CD14-positive monocyte (primary cell): ENCODE measurements at regions not wholly inside any gene's neighbourhood (a gene's known extent, or its start where the extent isn't known, plus 50 kb on each side); places are given as distances from the start of the nearest gene placed in this dataset.

Experiments used
- DNase-seq, 3 donors: peaks; one replicate each; pipeline ENCODE4 v3.0.0-alpha.2; 2011 to 2022
- H2AFZ ChIP-seq: 2 replicates; pipeline ENCODE4 v1.6.0; 2012; ENCODE audit warnings: mild to moderate bottlenecking, low read depth, low read length, inconsistent platforms; ENCODE audit not compliant: insufficient read depth, poor library complexity, severe bottlenecking
- H3K27ac ChIP-seq, 2 donors: 1 replicate in 1 of 2; 2 replicates in 1 of 2; pipeline ENCODE4 v1.5.1; 2012 to 2013; ENCODE audit warnings: low read length in 2 of 2, control low read depth in 1 of 2, inconsistent platforms in 1 of 2, low read depth in 1 of 2, mild to moderate bottlenecking in 1 of 2
- H3K27me3 ChIP-seq, 2 donors: one replicate each; pipeline versions ENCODE4 v1.6.0 to v1.6.1; 2011 to 2013; ENCODE audit warnings: low read length in 2 of 2; ENCODE audit not compliant: control insufficient read depth in 2 of 2, insufficient read depth in 2 of 2
- H3K36me3 ChIP-seq, 2 donors: replicated peaks in 1 of 2; 1 replicate in 1 of 2; 2 replicates in 1 of 2; pipeline versions ENCODE4 v1.5.1 to v1.6.1; 2012 to 2013; ENCODE audit warnings: low read length in 2 of 2, control low read depth in 1 of 2, inconsistent platforms in 1 of 2, mild to moderate bottlenecking in 1 of 2; ENCODE audit not compliant: insufficient read depth in 2 of 2, control insufficient read depth in 1 of 2
- H3K4me1 ChIP-seq, 2 donors: 1 replicate in 1 of 2; 2 replicates in 1 of 2; pipeline versions ENCODE4 v1.5.1 to v1.6.1; 2012 to 2013; ENCODE audit warnings: low read length in 2 of 2, control low read depth in 1 of 2, inconsistent platforms in 1 of 2, mild to moderate bottlenecking in 1 of 2, moderate library complexity in 1 of 2; ENCODE audit not compliant: insufficient read depth in 2 of 2, control insufficient read depth in 1 of 2
- H3K4me2 ChIP-seq: replicated peaks from 2 replicates; pipeline ENCODE3; 2012; ENCODE audit warnings: low read length, moderate library complexity, mild to moderate bottlenecking; ENCODE audit not compliant: poor library complexity, severe bottlenecking; ENCODE audit errors: extremely low read depth
- H3K4me3 ChIP-seq, 3 experiments: fragments of 200-600 bp in 1 of 3; sonication (generic) in 1 of 3; replicated peaks in 1 of 3; 1 replicate in 2 of 3; 2 replicates in 1 of 3; pipeline ENCODE4 v1.5.1; 2011 to 2013; ENCODE audit warnings: low read length in 3 of 3, mild to moderate bottlenecking in 3 of 3, control low read depth in 2 of 3, low read depth in 2 of 3, inconsistent platforms in 1 of 3, moderate library complexity in 1 of 3
- H3K79me2 ChIP-seq: 2 replicates; pipeline ENCODE4 v1.6.0; 2012; ENCODE audit warnings: mild to moderate bottlenecking, control low read depth, inconsistent platforms, low read length, moderate library complexity; ENCODE audit not compliant: insufficient read depth
- H3K9ac ChIP-seq: 2 replicates; pipeline ENCODE4 v1.6.0; 2017; ENCODE audit warnings: low read length, mild to moderate bottlenecking; ENCODE audit not compliant: insufficient read depth, poor library complexity, severe bottlenecking
- H3K9me3 ChIP-seq, 2 donors: replicated peaks in 1 of 2; 1 replicate in 1 of 2; 2 replicates in 1 of 2; pipeline versions ENCODE4 v1.5.1 to v1.6.1; 2012 to 2013; ENCODE audit warnings: low read length in 2 of 2, control low read depth in 1 of 2; ENCODE audit not compliant: control insufficient read depth in 1 of 2, insufficient read depth in 1 of 2
- H4K20me1 ChIP-seq: 2 replicates; pipeline ENCODE4 v1.6.0; 2012; ENCODE audit warnings: mild to moderate bottlenecking, low read length, control low read depth, moderate library complexity; ENCODE audit not compliant: insufficient read depth
- H3K27ac Mint-ChIP-seq, 7 donors: one replicate each; pipeline ENCODE4 v1.8.0; 2020; ENCODE audit warnings: mild to moderate bottlenecking in 7 of 7, mixed read lengths in 7 of 7, moderate library complexity in 6 of 7, inconsistent platforms in 2 of 7
- H3K27me3 Mint-ChIP-seq, 3 donors: one replicate each; pipeline ENCODE4 v1.8.0; 2021 to 2022; ENCODE audit warnings: low read depth in 3 of 3, mild to moderate bottlenecking in 3 of 3, mixed read lengths in 3 of 3, moderate library complexity in 3 of 3, inconsistent platforms in 1 of 3
- H3K36me3 Mint-ChIP-seq, 2 donors: one replicate each; pipeline ENCODE4 v1.8.0; 2020; ENCODE audit warnings: mixed read lengths in 2 of 2, inconsistent platforms in 1 of 2, mild to moderate bottlenecking in 1 of 2
- H3K4me1 Mint-ChIP-seq: one replicate; pipeline ENCODE4 v1.8.0; 2020; ENCODE audit warnings: mild to moderate bottlenecking, mixed read lengths
- H3K4me3 Mint-ChIP-seq, 2 donors: one replicate each; pipeline ENCODE4 v1.8.0; 2020; ENCODE audit warnings: mild to moderate bottlenecking in 2 of 2, mixed read lengths in 2 of 2, moderate library complexity in 1 of 2
- H3K9me3 Mint-ChIP-seq, 7 donors: one replicate each; pipeline ENCODE4 v1.8.0; 2020 to 2022; ENCODE audit warnings: mixed read lengths in 7 of 7, mild to moderate bottlenecking in 6 of 7, moderate library complexity in 6 of 7, inconsistent platforms in 2 of 7
- WGBS: methylation state at CpG from one replicate; pipeline ENCODE4 v1.1.5; 2013; ENCODE audit warnings: missing lambda C conversion rate; ENCODE audit not compliant: insufficient coverage; 5-methylcytosine and 5-hydroxymethylcytosine counted together
- intact Hi-C, 2 donors: fragments of 100-400 bp; cut with micrococcal nuclease; formaldehyde crosslinking; loops; one replicate each; pipeline versions ENCODE4 v1.15.0 to v1.15.1; 2023
- TF ChIP-seq, protein P1 (sequence below): fragments of 200-600 bp; IDR thresholded peaks from one replicate; pipeline ENCODE4 v1.8.0; 2022; ENCODE audit warnings: antibody characterized with exemption, mild to moderate bottlenecking

GRCh38 chr5:39785410-39785809 is 360.6 kb upstream of the DAB2 start:
- WGBS: 100% methylated on average over 1 of the region's 7 CpGs
- Mint-ChIP-seq H3K27me3 (peaks cover 3 to 6% (median 5%) of the 10 kb centered on the region in 3 donors), H3K36me3 (no peaks in the 10 kb centered on the region), H3K9me3 (peaks cover 6 to 11% (median 10%) of the 10 kb centered on the region in 7 donors), H3K4me3 (no peak overlapping the region), H3K4me1 (no peaks in the 10 kb centered on the region), H3K27ac (no peak overlapping the region)
- H3K36me3 ChIP-seq: no peaks in the 10 kb centered on the region
- H3K9ac ChIP-seq: no peak overlapping the region
- H3K79me2 ChIP-seq: no peaks in the 10 kb centered on the region
- no peak for DNase-seq
- intact Hi-C loops: no loop called here
- no peak overlapping the region for H3K27ac ChIP-seq
- H3K9me3 ChIP-seq: peaks cover 8 to 12% of the 10 kb centered on the region in 2 donors
- no peak overlapping the region for H3K4me2 ChIP-seq
- no peak overlapping the region for H3K4me3 ChIP-seq
- H2AFZ ChIP-seq: no peak overlapping the region
- no peaks in the 10 kb centered on the region for H3K27me3 ChIP-seq
- no peaks in the 10 kb centered on the region for H3K4me1 ChIP-seq
- no peaks in the 10 kb centered on the region for H4K20me1 ChIP-seq
- TF ChIP-seq, protein P1, sequence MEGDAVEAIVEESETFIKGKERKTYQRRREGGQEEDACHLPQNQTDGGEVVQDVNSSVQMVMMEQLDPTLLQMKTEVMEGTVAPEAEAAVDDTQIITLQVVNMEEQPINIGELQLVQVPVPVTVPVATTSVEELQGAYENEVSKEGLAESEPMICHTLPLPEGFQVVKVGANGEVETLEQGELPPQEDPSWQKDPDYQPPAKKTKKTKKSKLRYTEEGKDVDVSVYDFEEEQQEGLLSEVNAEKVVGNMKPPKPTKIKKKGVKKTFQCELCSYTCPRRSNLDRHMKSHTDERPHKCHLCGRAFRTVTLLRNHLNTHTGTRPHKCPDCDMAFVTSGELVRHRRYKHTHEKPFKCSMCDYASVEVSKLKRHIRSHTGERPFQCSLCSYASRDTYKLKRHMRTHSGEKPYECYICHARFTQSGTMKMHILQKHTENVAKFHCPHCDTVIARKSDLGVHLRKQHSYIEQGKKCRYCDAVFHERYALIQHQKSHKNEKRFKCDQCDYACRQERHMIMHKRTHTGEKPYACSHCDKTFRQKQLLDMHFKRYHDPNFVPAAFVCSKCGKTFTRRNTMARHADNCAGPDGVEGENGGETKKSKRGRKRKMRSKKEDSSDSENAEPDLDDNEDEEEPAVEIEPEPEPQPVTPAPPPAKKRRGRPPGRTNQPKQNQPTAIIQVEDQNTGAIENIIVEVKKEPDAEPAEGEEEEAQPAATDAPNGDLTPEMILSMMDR: no peak

DNA sequence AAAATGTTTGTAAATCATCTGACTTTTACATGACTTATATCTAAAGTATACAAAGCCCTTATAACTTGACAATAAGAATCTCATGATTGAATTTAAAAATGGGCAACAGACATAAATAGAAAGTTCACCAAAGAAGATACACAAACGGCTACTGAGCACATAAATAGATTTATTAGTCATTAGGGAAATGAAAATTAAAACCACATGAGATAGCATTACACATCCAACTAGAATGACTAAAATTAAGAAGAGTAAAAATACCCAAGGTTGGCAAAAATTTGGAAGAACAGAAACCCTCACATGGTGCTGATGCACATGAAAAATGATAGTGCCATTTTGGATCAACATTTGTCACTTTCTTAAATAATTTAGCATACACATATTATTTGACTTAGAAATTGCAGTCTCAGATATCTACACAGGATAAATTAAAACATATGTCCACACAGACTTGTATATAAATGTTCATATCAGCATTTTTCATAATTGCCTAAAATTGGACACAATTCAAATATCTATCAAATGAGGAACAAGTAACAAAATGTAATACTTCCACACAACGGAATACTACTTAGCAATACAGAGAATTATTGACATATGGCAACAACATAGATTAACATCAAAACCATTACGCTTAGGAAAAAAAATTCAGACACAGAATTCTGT is 359.1 kb upstream of the DAB2 start:
- H3K36me3 ChIP-seq: no peaks in the 10 kb centered on the region
- peaks cover 8 to 12% of the 10 kb centered on the region in 2 donors for H3K9me3 ChIP-seq
- H3K27me3 ChIP-seq: no peaks in the 10 kb centered on the region
- no CpG with 5 or more reads among the region's 3 CpGs for WGBS
- H3K9ac ChIP-seq: no peak overlapping the region
- H3K4me1 Mint-ChIP-seq: no peaks in the 10 kb centered on the region
- H3K4me3 ChIP-seq: no peak overlapping the region
- H3K27ac ChIP-seq: no peak overlapping the region
- H4K20me1 ChIP-seq: no peaks in the 10 kb centered on the region
- no peaks in the 10 kb centered on the region for H3K36me3 Mint-ChIP-seq
- TF ChIP-seq, protein P1: no peak
- no peaks in the 10 kb centered on the region for H3K79me2 ChIP-seq
- DNase-seq: no peak
- H3K4me2 ChIP-seq: no peak overlapping the region
- peaks cover 4 to 9% (median 7%) of the 10 kb centered on the region in 3 donors for H3K27me3 Mint-ChIP-seq
- peaks cover 6 to 11% (median 10%) of the 10 kb centered on the region in 7 donors for H3K9me3 Mint-ChIP-seq
- no peak overlapping the region for H2AFZ ChIP-seq
- no peaks in the 10 kb centered on the region for H3K4me1 ChIP-seq
- intact Hi-C loops: no loop called here
- no peak overlapping the region for H3K27ac Mint-ChIP-seq
- H3K4me3 Mint-ChIP-seq: no peak overlapping the region
